ENCODE measurements at regions not wholly inside any gene's neighbourhood (a gene's known extent, or its start where the extent isn't known, plus 50 kb on each side); places are given as distances from the start of the nearest gene placed in this dataset.

GRCh38 chr5:121055586-121055985, 591.5 kb downstream of the PRR16 start:
- TF ChIP-seq CHD2 (IDR thresholded peaks at IDR 0.05; ENCODE audit: low read length, partially characterized antibody), result no peak
- no peak for TF ChIP-seq JUND (IDR thresholded peaks at IDR 0.05)
- TF ChIP-seq SIN3A (IDR thresholded peaks at IDR 0.05; ENCODE audit: borderline replicate concordance, low read depth, low read length), result no peak

Data from SK-N-SH (cell line).